ENCODE measurements at regions not wholly inside any gene's neighbourhood (a gene's known extent, or its start where the extent isn't known, plus 50 kb on each side); places are given as distances from the start of the nearest gene placed in this dataset.

- no peak for TF ChIP-seq SIN3A (IDR thresholded peaks at IDR 0.05; ENCODE audit: low read depth, low read length)
- no peak for TF ChIP-seq POLR2A (IDR thresholded peaks at IDR 0.05; ENCODE audit: low read depth, low read length)
Observed at GRCh38 chr1:58396150-58396549, 150.4 kb downstream of the OMA1 start (continued).

- no peak overlapping the region for H3K9ac ChIP-seq (ENCODE audit: control insufficient read depth, insufficient read depth, low read length)
Observed at GRCh38 chr1:58395355-58395754, 151.2 kb downstream of the OMA1 start.

More at GRCh38 chr1:58395355-58395754, 151.2 kb downstream of the OMA1 start:
- WGBS (ENCODE audit: insufficient coverage, insufficient replicate concordance, low lambda C conversion rate, missing lambda C conversion rate): 0% methylated on average over 2 of the region's 2 CpGs
- in situ Hi-C loops (cut with MboI) (no loop called here), intact Hi-C loops (cut with micrococcal nuclease; ENCODE audit: unreplicated experiment) (no loop called here)
- ATAC-seq (no peak), DNase-seq (ENCODE audit: low read depth, low spot score) (no peak), FAIRE-seq (no peak)
- POLR2A ChIA-PET: no interaction called here
- Histone ChIP-seq H3K4me3 (no peak overlapping the region), H3K27me3 (replicated peaks in 1 of 2; ENCODE audit: control insufficient read depth in 2 of 2, insufficient read depth in 2 of 2, low read length in 1 of 2) (no peaks in the 10 kb centered on the region), H3K79me2 (ENCODE audit: control insufficient read depth, insufficient read depth, low read length) (no peaks in the 10 kb centered on the region), H3K36me3 (ENCODE audit: control insufficient read depth in 2 of 2, insufficient read depth in 2 of 2, low read length in 1 of 2) (no peaks in the 10 kb centered on the region), H3K4me2 (ENCODE audit: control insufficient read depth, insufficient read depth) (no peak overlapping the region), H4K20me1 (ENCODE audit: control insufficient read depth, insufficient read depth) (no peaks in the 10 kb centered on the region; the same call in 1 of the 2 replicates), H3K4me1 (ENCODE audit: control insufficient read depth, insufficient read depth, low read length) (peaks cover 17% of the 10 kb centered on the region), H2AFZ (ENCODE audit: control insufficient read depth, low read depth, low read length) (no peak overlapping the region), H3K27ac (ENCODE audit: control insufficient read depth, insufficient read depth) (no peak overlapping the region), H3K9me3 (replicated peaks; ENCODE audit: control insufficient read depth, insufficient read depth, low read length) (no peaks in the 10 kb centered on the region)
- CTCF ChIA-PET: no interaction called here
- RAD21 ChIA-PET (ENCODE audit: unreplicated experiment): interaction anchor here (0.7 kb wide), 1 partner anchor 111 kb away, joined by 3 read pairs; no protein-coding TSS in a partner anchor
- SMC1A ChIA-PET (ENCODE audit: uncharacterized antibody, unreplicated experiment): no interaction called here
- no TSS peak for BruUV-seq (replicated peaks)
- TF ChIP-seq SMARCA5 (IDR thresholded peaks at IDR 0.05) (no peak), SREBF2 (IDR thresholded peaks at IDR 0.05; ENCODE audit: low read length) (no peak), MYC (IDR thresholded peaks at IDR 0.05; ENCODE audit: insufficient read depth, insufficient read length, insufficient replicate concordance, low read length, severe bottlenecking) (no peak), SIX5 (IDR thresholded peaks at IDR 0.05; ENCODE audit: low read depth, low read length, severe bottlenecking) (no peak), MYB (IDR thresholded peaks at IDR 0.05; ENCODE audit: borderline replicate concordance, low read depth, low read length) (no peak), EZH2 (IDR thresholded peaks at IDR 0.05; ENCODE audit: borderline replicate concordance, control insufficient read depth, low read depth, low read length) (no peak), NR2F1 (conservative IDR thresholded peaks at IDR 0.05) (no peak), CREB1 (IDR thresholded peaks at IDR 0.05; ENCODE audit: low read depth) (no peak), SP1 (IDR thresholded peaks at IDR 0.05; ENCODE audit: low read depth, low read length) (no peak), WRNIP1 (IDR thresholded peaks at IDR 0.05; ENCODE audit: borderline replicate concordance, low read depth, low read length) (no peak), RBBP5 (conservative IDR thresholded peaks at IDR 0.05) (no peak), ZNF207 (IDR thresholded peaks at IDR 0.05; ENCODE audit: borderline replicate concordance) (no peak)
- TF ChIP-seq, protein P1, sequence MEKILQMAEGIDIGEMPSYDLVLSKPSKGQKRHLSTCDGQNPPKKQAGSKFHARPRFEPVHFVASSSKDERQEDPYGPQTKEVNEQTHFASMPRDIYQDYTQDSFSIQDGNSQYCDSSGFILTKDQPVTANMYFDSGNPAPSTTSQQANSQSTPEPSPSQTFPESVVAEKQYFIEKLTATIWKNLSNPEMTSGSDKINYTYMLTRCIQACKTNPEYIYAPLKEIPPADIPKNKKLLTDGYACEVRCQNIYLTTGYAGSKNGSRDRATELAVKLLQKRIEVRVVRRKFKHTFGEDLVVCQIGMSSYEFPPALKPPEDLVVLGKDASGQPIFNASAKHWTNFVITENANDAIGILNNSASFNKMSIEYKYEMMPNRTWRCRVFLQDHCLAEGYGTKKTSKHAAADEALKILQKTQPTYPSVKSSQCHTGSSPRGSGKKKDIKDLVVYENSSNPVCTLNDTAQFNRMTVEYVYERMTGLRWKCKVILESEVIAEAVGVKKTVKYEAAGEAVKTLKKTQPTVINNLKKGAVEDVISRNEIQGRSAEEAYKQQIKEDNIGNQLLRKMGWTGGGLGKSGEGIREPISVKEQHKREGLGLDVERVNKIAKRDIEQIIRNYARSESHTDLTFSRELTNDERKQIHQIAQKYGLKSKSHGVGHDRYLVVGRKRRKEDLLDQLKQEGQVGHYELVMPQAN (conservative IDR thresholded peaks at IDR 0.05): no peak

All from GM12878 (cell line).